Left ventricle myocardium superior (tissue), 1 donor: ENCODE measurements at regions not wholly inside any gene's neighbourhood (a gene's known extent, or its start where the extent isn't known, plus 50 kb on each side); places are given as distances from the start of the nearest gene placed in this dataset.
A peak's percentile ranks its signal among the peaks of the same experiment; 100 is the strongest.
"Not testable (repeated sequence)": the region's sequence is repeated elsewhere in the genome, so short reads cannot be mapped to it uniquely, and the experiment has no call there.

Experiments
- ATAC-seq: fragments of 200-7000 bp; cut with Tn5 transposase; one replicate; pipeline ENCODE4 v1.9.1; 2020; ENCODE audit warnings: mild to moderate bottlenecking, moderate library complexity
- DNase-seq: peaks from one replicate; pipeline ENCODE4 v3.0.0-alpha.2; 2020
- intact Hi-C: fragments of 100-400 bp; cut with micrococcal nuclease; formaldehyde crosslinking; loops from one replicate; pipeline ENCODE4 v1.11.0; 2022
- donor health status: DM: no; HTN: yes; CAD: no; lungs with severe emphysema.

DNA sequence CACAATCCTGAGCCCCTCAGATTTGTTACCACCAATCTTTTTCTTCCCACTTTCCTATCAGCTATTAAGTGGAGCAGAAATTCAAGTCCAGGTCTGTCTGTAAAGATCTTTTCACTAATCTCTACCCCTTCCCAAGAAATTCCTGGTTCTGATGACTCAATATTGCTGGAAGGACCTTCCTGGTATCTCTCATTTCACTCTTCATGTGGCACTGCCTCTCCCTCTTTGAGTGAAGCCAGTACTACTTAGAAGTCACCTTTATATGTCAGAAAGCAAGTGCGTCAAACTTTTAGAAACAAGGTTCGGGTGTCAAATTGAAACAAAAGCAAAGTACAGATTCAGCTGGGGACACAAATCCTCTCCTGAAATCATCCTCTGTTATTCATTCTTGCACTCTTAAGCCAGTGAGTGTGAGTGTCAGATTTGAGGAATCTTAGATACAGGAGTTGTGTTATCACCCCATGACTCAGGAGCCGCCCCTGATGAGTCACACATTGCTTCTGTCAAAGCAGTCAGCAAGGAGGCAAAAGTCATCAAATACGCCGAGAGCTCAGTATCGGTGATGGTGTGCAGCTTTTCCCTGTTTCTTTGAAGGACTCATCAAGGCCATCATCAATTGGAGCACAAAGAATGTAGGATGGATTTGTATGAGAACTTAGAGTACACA, 313.0 kb downstream of the CETN3 start:
- intact Hi-C loops: no loop called here
- DNase-seq (no peak), ATAC-seq (no peak)

DNA sequence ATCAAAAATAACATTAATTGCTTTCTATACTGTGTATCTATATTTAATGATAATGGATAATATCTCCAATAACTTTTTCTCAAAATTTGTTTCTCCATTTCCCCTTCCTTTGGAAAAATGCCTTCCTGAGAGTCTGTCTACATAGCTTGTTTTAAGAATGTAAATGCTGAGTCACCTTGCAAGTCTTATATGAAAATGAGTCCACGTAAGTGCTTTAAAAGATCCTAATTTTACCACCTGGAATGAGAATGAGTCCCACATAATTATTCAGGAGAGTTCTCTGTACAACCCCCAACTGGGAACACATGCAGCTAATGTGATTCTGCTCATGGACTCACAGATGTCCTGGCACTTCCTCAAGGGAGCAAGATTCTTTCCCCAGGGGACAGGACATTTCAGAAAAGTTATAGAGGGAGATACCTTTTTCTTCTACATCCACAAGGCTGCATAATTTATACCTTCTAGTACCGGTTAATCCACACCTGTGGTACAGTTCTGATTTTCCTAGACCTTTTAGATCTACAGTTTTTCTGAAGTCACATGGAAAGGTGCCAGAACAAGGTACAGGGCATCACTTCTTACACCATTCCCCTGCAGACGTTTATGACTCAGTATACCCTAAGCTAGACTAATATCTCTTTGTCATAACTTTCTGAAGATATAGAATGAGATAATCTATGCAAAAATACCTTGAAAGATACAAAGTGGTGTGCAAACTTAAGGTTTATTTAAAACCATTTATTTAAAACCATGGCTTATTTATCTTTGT, 314.1 kb downstream of the CETN3 start:
- intact Hi-C loops: no loop called here
- ATAC-seq (no peak), DNase-seq (no peak)

GRCh38 chr5:90093751-90094485, 315.6 kb downstream of the CETN3 start:
- DNase-seq: no peak
- intact Hi-C loops: no loop called here
- ATAC-seq: no peak

GRCh38 chr5:90092734-90093133, 316.8 kb downstream of the CETN3 start:
- intact Hi-C loops: no loop called here
- no peak for DNase-seq
- no peak for ATAC-seq

DNA sequence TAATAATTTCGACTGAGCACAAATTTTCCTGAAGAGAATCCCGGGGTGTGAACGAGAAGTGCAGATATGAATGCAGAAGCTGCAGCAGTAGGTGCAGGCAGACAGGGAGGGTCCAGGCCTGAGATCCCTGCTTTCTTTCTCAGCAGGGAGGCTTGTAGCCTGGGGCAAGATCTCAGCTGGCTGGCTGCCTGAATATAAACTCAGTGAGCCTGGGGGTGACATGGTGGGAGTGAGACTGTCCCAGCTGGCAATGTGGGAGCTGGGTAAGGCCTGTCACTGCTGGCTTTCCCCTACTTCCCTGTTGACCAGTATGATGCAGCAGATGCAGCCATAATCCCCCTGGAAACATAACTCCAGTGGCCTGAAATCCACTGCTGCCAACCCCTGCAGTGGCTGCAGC, 325.2 kb downstream of the CETN3 start:
- intact Hi-C loops: no loop called here
- no peak for ATAC-seq
- no peak for DNase-seq

GRCh38 chr5:90073026-90073570, 336.5 kb downstream of the CETN3 start:
- ATAC-seq, DNase-seq, intact Hi-C loops: not testable (repeated sequence)

- ATAC-seq (no peak), DNase-seq (no peak)
- intact Hi-C loops: no loop called here
These were observed 337.9 kb downstream of the CETN3 start for GRCh38 chr5:90071656-90072055.

DNA sequence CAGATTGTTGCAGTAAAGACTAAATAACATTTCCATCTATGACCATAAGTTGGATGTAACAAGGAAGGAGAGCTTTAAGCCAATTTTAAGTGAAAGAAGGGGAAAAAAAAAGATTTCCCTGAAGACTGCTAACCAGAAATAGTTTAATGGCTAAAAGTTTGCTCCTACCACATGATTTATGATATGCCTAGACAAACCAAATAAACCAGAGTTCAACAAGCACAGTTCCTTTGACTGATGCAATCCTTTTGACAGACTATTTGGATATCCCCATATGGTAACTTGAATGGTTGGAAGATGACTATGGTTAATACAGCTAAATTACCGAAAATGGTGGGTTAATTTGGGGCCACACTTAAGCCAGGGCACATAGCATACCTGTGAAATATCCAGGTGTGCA, 338.5 kb downstream of the CETN3 start:
- ATAC-seq: no peak
- no peak for DNase-seq
- intact Hi-C loops: no loop called here

DNA sequence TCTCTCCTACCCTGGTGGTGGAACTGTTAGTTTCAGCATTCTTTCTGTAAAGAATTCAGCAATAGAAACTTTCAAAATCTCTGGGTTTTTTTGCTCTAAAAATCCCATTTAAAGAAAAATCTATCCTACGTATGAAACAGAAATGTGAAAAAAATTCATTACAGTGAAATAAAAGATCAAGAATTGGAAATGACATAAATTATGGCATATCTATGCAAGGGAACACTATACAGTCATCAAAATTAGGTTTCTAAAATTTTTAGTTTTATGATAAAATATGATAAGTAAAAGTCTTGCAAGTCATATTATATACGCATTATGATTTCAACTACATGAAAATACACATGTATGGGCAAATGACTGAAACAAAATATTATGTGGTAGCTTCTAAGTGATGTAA, 342.6 kb downstream of the CETN3 start:
- no peak for DNase-seq
- ATAC-seq: no peak
- intact Hi-C loops: no loop called here

GRCh38 chr5:90056911-90057705, 352.4 kb downstream of the CETN3 start:
- DNase-seq (no peak), ATAC-seq (no peak)
- intact Hi-C loops: no loop called here

- ATAC-seq (no peak), DNase-seq (no peak)
- intact Hi-C loops: no loop called here
These were observed 353.7 kb downstream of the CETN3 start for GRCh38 chr5:90055831-90056328.

- no peak for ATAC-seq
- intact Hi-C loops: no loop called here
- DNase-seq: no peak
These were observed 354.9 kb downstream of the CETN3 start for GRCh38 chr5:90054612-90055011.

DNA sequence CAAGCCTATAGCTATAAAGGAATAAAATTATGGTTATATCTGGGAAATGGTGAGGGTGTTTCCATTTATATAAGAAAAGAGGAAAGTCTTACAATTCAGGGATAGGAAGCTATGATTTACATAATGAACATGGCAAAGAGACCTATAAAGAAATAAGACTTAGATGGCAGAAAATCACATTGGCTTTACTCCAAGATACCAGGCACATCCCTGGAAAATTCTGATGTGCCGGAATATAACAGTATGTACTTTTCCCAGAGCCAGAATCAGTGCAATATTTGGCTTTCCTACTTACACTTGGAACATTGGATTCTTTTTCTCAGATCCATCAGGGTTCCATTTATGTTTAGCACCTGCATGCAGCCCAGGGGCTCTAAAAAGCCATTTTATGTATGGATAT, 357.8 kb downstream of the CETN3 start:
- ATAC-seq (no peak), DNase-seq (no peak)
- intact Hi-C loops: no loop called here

GRCh38 chr5:90050103-90050502, 359.5 kb downstream of the CETN3 start:
- intact Hi-C loops: no loop called here
- DNase-seq (no peak), ATAC-seq (no peak)

DNA sequence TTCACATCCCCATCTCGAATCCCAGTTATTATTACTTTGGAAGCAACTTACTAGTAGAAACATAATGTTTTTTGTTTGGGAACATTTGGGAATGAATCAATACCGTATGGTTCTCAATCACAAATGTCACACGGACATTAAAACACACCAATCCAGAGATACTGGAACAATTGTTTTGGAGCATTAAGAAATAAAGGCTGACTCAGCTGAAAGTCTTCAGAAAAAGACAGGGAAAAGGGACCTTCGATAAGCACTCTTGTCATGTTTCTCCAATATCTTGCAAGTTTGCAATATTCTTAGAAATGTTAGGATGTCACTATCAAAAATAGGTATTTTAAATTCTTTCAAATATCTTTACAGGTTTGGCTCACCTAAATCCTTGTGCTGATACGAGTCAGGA, 362.4 kb downstream of the CETN3 start:
- ATAC-seq (no peak), DNase-seq (no peak)
- intact Hi-C loops: no loop called here

DNA sequence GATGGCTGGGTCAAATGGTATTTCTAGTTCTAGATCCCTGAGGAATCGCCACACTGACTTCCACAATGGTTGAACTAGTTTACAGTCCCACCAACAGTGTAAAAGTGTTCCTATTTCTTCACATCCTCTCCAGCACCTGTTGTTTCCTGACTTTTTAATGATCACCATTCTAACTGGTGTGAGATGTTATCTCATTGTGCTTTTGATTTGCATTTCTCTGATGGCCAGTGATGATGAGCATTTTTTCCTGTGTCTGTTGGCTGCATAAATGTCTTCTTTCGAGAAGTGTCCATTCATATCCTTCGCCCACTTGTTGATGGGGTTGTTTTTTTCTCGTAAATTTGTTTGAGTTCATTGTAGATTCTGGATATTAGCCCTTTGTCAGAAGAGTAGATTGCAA, 369.5 kb downstream of the CETN3 start:
- intact Hi-C loops, DNase-seq, ATAC-seq: not testable (repeated sequence)

DNA sequence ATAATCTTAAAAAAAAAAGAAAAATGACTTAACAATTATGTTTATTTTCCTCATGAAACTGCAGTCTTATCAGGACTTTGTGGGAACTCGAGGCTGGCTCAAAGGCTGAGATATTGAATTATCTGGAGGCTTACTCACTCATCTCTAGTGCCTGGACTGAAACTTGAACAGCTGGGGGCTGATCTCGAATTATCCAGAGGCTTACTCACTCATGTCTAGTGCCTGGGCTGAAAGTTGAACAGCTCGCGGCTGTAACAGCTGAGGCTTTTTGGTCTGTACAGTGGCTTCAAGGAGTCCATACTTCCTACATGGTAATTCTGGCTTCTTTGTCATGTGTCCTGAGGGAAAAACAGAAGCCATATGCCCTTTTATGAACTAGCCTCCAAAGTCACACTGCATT, 371.9 kb downstream of the CETN3 start:
- DNase-seq: no peak
- intact Hi-C loops: no loop called here
- ATAC-seq: peak; percentile 56

GRCh38 chr5:90022711-90023053, 386.9 kb downstream of the CETN3 start:
- ATAC-seq: no peak
- no peak for DNase-seq
- intact Hi-C loops: no loop called here

DNA sequence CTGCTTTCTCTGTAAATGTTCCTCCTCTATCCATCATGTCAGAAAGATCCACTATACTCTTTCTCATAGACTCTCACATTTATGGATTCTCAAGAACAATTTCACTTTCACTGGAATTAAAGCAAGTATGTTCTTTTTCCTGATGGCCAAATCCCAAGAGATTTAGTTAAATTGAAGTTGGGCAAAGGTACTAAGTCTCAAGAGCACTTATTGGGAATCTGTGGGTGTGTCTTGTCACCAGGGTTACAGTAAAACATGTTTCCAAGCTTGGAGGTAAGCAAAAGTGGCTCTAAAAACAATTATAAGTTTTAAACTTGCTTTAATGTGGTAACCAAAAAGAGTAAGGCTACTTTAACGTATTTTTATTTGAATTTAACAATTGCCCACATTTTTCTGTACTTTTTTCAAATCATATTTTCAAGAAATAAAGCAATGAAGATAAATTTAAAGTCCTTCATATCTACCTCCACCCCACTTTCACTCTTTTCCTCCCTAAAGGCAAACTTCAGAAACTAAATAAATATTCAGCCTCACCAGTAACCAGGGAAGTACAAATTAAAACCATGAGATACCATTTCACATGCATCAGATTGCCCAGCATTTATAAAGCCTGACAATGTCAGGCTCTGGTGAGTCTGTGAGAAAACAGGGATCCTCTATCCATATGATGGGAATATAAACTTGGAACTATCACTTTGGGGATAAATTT, 387.4 kb downstream of the CETN3 start:
- DNase-seq: no peak
- intact Hi-C loops: no loop called here
- no peak for ATAC-seq
